GM23248 (cell line): ENCODE measurements at regions not wholly inside any gene's neighbourhood (a gene's known extent, or its start where the extent isn't known, plus 50 kb on each side); places are given as distances from the start of the nearest gene placed in this dataset.

Source experiments
- EZH2 ChIP-seq: fragments of 200-600 bp; sonication (generic); IDR thresholded peaks from 2 replicates; pipeline ENCODE4 v1.6.1; 2018; ENCODE audit warnings: antibody characterized with exemption, mild to moderate bottlenecking; ENCODE audit not compliant: insufficient read depth, poor library complexity, severe bottlenecking
- EZH2phosphoT487 ChIP-seq: fragments of 200-600 bp; sonication (generic); IDR thresholded peaks from 2 replicates; pipeline ENCODE4 v1.6.1; 2018; ENCODE audit warnings: antibody characterized with exemption, moderate library complexity, mild to moderate bottlenecking, low read depth; ENCODE audit not compliant: insufficient read depth

- TF ChIP-seq EZH2, result no peak
- no peak for TF ChIP-seq EZH2phosphoT487
Observed at GRCh38 chr19:30629086-30629485, 256.9 kb downstream of the ZNF536 start.
